Endodermal cell (in vitro differentiated cells): ENCODE measurements at regions not wholly inside any gene's neighbourhood (a gene's known extent, or its start where the extent isn't known, plus 50 kb on each side); places are given as distances from the start of the nearest gene placed in this dataset.

ENCODE experiments used
- DNase-seq: peaks from one replicate; pipeline ENCODE4 v3.0.0-alpha.2; 2017
- H3K27ac ChIP-seq: 2 replicates; pipeline ENCODE4 v1.5.1; 2013; ENCODE audit warnings: mild to moderate bottlenecking, low read depth, low read length, moderate library complexity
- H3K27me3 ChIP-seq: 2 replicates; pipeline ENCODE4 v1.6.1; 2013; ENCODE audit warnings: mild to moderate bottlenecking, low read length, moderate library complexity; ENCODE audit not compliant: insufficient read depth, control insufficient read depth, poor library complexity, severe bottlenecking
- H3K36me3 ChIP-seq: 2 replicates; pipeline ENCODE4 v1.7.0; 2013; ENCODE audit warnings: mild to moderate bottlenecking, low read length, moderate library complexity; ENCODE audit not compliant: control insufficient read depth, insufficient read depth
- H3K4me1 ChIP-seq: one replicate; pipeline ENCODE4 v1.7.0; 2013; ENCODE audit warnings: low read length; ENCODE audit not compliant: control insufficient read depth, insufficient read depth
- H3K4me3 ChIP-seq: 2 replicates; pipeline ENCODE4 v1.5.1; 2013; ENCODE audit warnings: mild to moderate bottlenecking, low read length, moderate library complexity
- H3K9ac ChIP-seq: 2 replicates; pipeline ENCODE4 v1.6.1; 2013; ENCODE audit warnings: mild to moderate bottlenecking, low read length, moderate library complexity; ENCODE audit not compliant: poor library complexity, severe bottlenecking; ENCODE audit errors: extremely low read depth
- H3K9me3 ChIP-seq: 2 replicates; pipeline ENCODE4 v1.6.1; 2013; ENCODE audit warnings: mild to moderate bottlenecking, low read length, moderate library complexity; ENCODE audit not compliant: control insufficient read depth
- H3K27ac Mint-ChIP-seq: 2 replicates; pipeline ENCODE4 v1.8.0; 2020; ENCODE audit warnings: mixed read lengths
- H3K27me3 Mint-ChIP-seq: 2 replicates; pipeline ENCODE4 v1.8.0; 2021; ENCODE audit warnings: mild to moderate bottlenecking, mixed read lengths; ENCODE audit not compliant: insufficient read depth
- H3K36me3 Mint-ChIP-seq: 2 replicates; pipeline ENCODE4 v1.8.0; 2020; ENCODE audit warnings: low read depth, mixed read lengths
- H3K4me1 Mint-ChIP-seq: 2 replicates; pipeline ENCODE4 v1.8.0; 2020; ENCODE audit warnings: mixed read lengths
- H3K4me3 Mint-ChIP-seq: 2 replicates; pipeline ENCODE4 v1.8.0; 2020; ENCODE audit warnings: mild to moderate bottlenecking, moderate library complexity, mixed read lengths
- H3K9me3 Mint-ChIP-seq: 2 replicates; pipeline ENCODE4 v1.8.0; 2020; ENCODE audit warnings: mild to moderate bottlenecking, mixed read lengths
- WGBS, 2 experiments: methylation state at CpG; one replicate each; pipeline versions ENCODE4 v1.1.5 to v1.1.7; 2013; ENCODE audit warnings: missing lambda C conversion rate in 2 of 2, mixed read lengths in 1 of 2; ENCODE audit not compliant: insufficient coverage in 1 of 2, insufficient read length in 1 of 2; 5-methylcytosine and 5-hydroxymethylcytosine counted together
- TF ChIP-seq, protein P1 (sequence below): fragments of 200-600 bp; sonication (generic); conservative IDR thresholded peaks from 2 replicates; pipeline ENCODE4 v1.5.0; 2021; ENCODE audit warnings: antibody characterized with exemption, mild to moderate bottlenecking

DNA sequence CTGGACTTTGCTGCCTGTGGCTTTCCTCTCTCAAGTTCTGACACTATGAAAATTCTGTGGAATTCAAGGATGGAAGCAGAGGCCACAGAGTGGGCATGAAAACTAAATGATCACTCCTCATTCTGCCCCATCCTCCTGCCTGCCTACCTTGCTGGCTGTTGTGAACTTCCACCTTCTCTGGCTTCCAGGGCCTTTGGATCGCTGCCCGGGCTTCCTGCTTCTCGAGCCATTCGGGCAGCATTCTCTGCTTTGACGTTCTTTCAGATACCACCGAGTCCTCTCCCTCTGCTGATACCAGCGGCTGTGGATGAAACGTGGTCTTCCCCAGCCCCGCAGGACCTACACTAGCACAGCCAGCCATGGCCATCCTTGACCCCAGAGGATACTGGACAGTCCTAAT is 327.7 kb upstream of the SLC14A2 start:
- TF ChIP-seq, protein P1, sequence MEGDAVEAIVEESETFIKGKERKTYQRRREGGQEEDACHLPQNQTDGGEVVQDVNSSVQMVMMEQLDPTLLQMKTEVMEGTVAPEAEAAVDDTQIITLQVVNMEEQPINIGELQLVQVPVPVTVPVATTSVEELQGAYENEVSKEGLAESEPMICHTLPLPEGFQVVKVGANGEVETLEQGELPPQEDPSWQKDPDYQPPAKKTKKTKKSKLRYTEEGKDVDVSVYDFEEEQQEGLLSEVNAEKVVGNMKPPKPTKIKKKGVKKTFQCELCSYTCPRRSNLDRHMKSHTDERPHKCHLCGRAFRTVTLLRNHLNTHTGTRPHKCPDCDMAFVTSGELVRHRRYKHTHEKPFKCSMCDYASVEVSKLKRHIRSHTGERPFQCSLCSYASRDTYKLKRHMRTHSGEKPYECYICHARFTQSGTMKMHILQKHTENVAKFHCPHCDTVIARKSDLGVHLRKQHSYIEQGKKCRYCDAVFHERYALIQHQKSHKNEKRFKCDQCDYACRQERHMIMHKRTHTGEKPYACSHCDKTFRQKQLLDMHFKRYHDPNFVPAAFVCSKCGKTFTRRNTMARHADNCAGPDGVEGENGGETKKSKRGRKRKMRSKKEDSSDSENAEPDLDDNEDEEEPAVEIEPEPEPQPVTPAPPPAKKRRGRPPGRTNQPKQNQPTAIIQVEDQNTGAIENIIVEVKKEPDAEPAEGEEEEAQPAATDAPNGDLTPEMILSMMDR: no peak
- H3K27ac ChIP-seq: no peak overlapping the region
- H3K36me3 Mint-ChIP-seq: no peaks in the 10 kb centered on the region
- H3K27ac Mint-ChIP-seq: no peak overlapping the region
- no peak overlapping the region for H3K4me3 Mint-ChIP-seq
- H3K4me1 Mint-ChIP-seq: no peaks in the 10 kb centered on the region
- H3K9me3 ChIP-seq: no peaks in the 10 kb centered on the region
- H3K9ac ChIP-seq: no peak overlapping the region
- no peak for DNase-seq
- no peaks in the 10 kb centered on the region for H3K9me3 Mint-ChIP-seq
- no peaks in the 10 kb centered on the region for H3K36me3 ChIP-seq
- no peak overlapping the region for H3K4me3 ChIP-seq
- no peaks in the 10 kb centered on the region for H3K27me3 Mint-ChIP-seq
- 86 to 92% methylated on average over 8 to 9 of the region's 9 CpGs for WGBS, 2 experiments
- H3K27me3 ChIP-seq: no peaks in the 10 kb centered on the region
- H3K4me1 ChIP-seq: no peaks in the 10 kb centered on the region

DNA sequence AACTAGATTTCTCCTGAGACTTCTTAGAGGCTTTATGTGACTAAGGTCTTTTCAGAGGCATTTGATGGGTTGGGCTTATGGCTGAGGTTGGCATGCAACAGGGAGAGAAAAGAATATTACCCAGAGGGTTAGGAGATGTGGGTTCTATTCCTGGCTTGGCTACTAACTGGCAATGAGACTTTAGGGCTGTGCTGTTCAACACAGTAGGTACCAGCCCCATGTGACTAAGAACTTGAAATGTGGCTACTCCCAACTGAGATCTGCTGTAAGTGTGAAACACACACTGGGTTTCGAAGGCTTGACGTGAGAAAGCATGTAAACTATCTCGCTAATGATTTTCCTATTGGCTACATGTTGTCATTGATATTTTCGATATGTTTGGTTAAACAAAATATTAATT is 324.9 kb upstream of the SLC14A2 start:
- no peaks in the 10 kb centered on the region for H3K4me1 Mint-ChIP-seq
- no peak overlapping the region for H3K4me3 Mint-ChIP-seq
- 89 to 100% methylated on average over 3 of the region's 4 CpGs for WGBS, 2 experiments

DNA sequence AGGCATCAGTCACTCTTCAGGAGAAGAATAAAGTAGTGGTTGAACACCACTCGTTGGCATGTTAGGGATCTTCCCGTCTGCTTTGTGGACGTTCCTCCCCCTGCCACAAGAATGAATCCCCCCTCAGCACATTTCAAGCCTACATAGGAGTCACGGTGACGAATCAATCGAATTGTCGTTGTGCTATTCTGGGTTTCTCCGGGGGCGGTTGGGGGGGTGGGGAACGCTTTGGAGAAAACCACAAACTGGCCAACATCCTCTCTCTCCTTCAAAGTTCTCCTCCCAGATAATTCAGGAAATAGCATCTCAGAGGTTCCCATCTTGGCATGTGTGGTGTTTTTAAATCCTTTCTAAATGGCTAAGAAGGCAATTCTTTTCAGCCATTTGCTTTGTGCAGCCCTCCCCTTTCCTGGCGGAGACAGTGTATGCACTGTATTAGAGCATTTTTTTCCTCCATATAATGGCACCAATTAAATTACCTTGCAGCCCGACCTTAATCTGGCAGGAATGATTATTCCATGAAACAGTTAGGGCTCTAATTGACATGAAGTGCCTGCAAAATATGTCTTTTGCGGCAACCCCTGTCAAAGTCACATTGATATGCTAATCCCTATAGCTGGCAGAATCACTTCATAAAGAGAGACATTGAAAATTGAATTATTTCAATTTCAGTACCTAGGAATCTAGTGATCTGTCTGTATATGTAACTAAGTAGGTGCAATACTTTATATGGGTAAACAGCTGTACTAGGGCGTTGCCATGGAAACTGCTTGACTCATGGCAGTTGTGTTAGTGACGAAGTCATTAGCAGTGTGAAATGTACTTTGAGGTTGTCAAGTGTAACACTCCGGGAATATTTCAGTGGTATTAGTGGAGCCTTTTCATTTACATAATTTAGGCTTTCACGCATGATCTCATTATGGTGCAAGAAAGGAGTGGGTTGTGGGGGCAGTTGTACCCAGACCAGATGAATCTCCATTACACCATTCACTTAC is 323.4 kb upstream of the SLC14A2 start:
- H3K9ac ChIP-seq: no peak overlapping the region
- H3K9me3 ChIP-seq: no peaks in the 10 kb centered on the region
- no peaks in the 10 kb centered on the region for H3K36me3 ChIP-seq
- H3K27me3 ChIP-seq: no peaks in the 10 kb centered on the region
- no peaks in the 10 kb centered on the region for H3K4me1 ChIP-seq
- TF ChIP-seq, protein P1: no peak
- Mint-ChIP-seq H3K36me3 (no peaks in the 10 kb centered on the region), H3K27ac (no peak overlapping the region), H3K4me3 (no peak overlapping the region), H3K4me1 (no peaks in the 10 kb centered on the region), H3K9me3 (no peaks in the 10 kb centered on the region), H3K27me3 (no peaks in the 10 kb centered on the region)
- DNase-seq: no peak
- WGBS, 2 experiments: 86 to 90% methylated on average over 10 to 17 of the region's 17 CpGs
- H3K27ac ChIP-seq: no peak overlapping the region
- no peak overlapping the region for H3K4me3 ChIP-seq

More for the DNA sequence above, 324.9 kb upstream of the SLC14A2 start:
- Mint-ChIP-seq H3K9me3 (no peaks in the 10 kb centered on the region), H3K27me3 (no peaks in the 10 kb centered on the region), H3K27ac (no peak overlapping the region), H3K36me3 (no peaks in the 10 kb centered on the region)
- TF ChIP-seq, protein P1: no peak
- Histone ChIP-seq H3K4me3 (no peak overlapping the region), H3K27me3 (no peaks in the 10 kb centered on the region), H3K9me3 (no peaks in the 10 kb centered on the region), H3K27ac (no peak overlapping the region), H3K36me3 (no peaks in the 10 kb centered on the region), H3K4me1 (no peaks in the 10 kb centered on the region), H3K9ac (no peak overlapping the region)
- no peak for DNase-seq
